Inflammatory macrophage (primary cell): ENCODE measurements at regions not wholly inside any gene's neighbourhood (a gene's known extent, or its start where the extent isn't known, plus 50 kb on each side); places are given as distances from the start of the nearest gene placed in this dataset.

Source experiments
- DNase-seq, 2 donors: peaks; one replicate each; pipeline ENCODE4 v3.0.0-alpha.2; 2020 to 2022

GRCh38 chr15:69930754-69931153 is 167.0 kb downstream of the TLE3 start:
- DNase-seq: no peak

- no peak for DNase-seq
These were observed 166.6 kb downstream of the TLE3 start for GRCh38 chr15:69931156-69931555.

GRCh38 chr15:69934607-69935006 is 163.1 kb downstream of the TLE3 start:
- no peak for DNase-seq

GRCh38 chr15:69939513-69940440 is 157.9 kb downstream of the TLE3 start:
- no peak for DNase-seq

GRCh38 chr15:69940441-69941300 is 157.0 kb downstream of the TLE3 start:
- no peak for DNase-seq

GRCh38 chr15:69941301-69941605 is 156.5 kb downstream of the TLE3 start:
- no peak for DNase-seq

GRCh38 chr15:69941706-69942495 is 155.8 kb downstream of the TLE3 start:
- no peak for DNase-seq

- no peak for DNase-seq
These were observed 154.1 kb downstream of the TLE3 start for GRCh38 chr15:69943637-69944036.

GRCh38 chr15:69945729-69946128 is 152.0 kb downstream of the TLE3 start:
- DNase-seq: no peak

- DNase-seq: no peak
These were observed 150.8 kb downstream of the TLE3 start for GRCh38 chr15:69946870-69947269.

- DNase-seq: no peak
These were observed 150.3 kb downstream of the TLE3 start for GRCh38 chr15:69947394-69947793.

GRCh38 chr15:69949485-69949884 is 148.2 kb downstream of the TLE3 start:
- DNase-seq: no peak

- DNase-seq: no peak
These were observed 146.3 kb downstream of the TLE3 start for GRCh38 chr15:69951256-69951897.

GRCh38 chr15:69951898-69952555 is 145.7 kb downstream of the TLE3 start:
- DNase-seq: no peak

GRCh38 chr15:69953051-69953450 is 144.7 kb downstream of the TLE3 start:
- DNase-seq: no peak

GRCh38 chr15:69953816-69954215 is 143.9 kb downstream of the TLE3 start:
- DNase-seq: no peak

- no peak for DNase-seq
These were observed 143.1 kb downstream of the TLE3 start for GRCh38 chr15:69954666-69955065.

GRCh38 chr15:69955240-69955894 is 142.3 kb downstream of the TLE3 start:
- no peak for DNase-seq

GRCh38 chr15:69956417-69956816 is 141.3 kb downstream of the TLE3 start:
- DNase-seq: no peak

- DNase-seq: no peak
These were observed 140.5 kb downstream of the TLE3 start for GRCh38 chr15:69957175-69957574.

GRCh38 chr15:69958496-69959084 is 139.1 kb downstream of the TLE3 start:
- DNase-seq: no peak
